ENCODE measurements at regions not wholly inside any gene's neighbourhood (a gene's known extent, or its start where the extent isn't known, plus 50 kb on each side); places are given as distances from the start of the nearest gene placed in this dataset.

GRCh38 chr16:86060381-86061317 lies 161.7 kb downstream of the IRF8 start:
- dilution Hi-C loops (cut with MboI; ENCODE audit: extremely low pct_ligation_motif_present, low sequenced_read_pairs): no loop called here
- Histone ChIP-seq H3K27ac (ENCODE audit: insufficient read depth, low read depth, low read length) (no peak overlapping the region), H3K4me1 (ENCODE audit: control insufficient read depth, extremely low read depth, insufficient read depth, low read length) (no peaks in the 10 kb centered on the region), H3K27me3 (ENCODE audit: control insufficient read depth in 2 of 2, insufficient read depth in 2 of 2, low read length in 2 of 2) (peaks cover 0 to 7% of the 10 kb centered on the region in 2 experiments), H3K79me2 (ENCODE audit: control insufficient read depth, insufficient read depth, low read length) (no peaks in the 10 kb centered on the region), H3K4me3 (replicated peaks in 1 of 3; ENCODE audit: insufficient read depth in 1 of 3, low read depth in 1 of 3, low read length in 3 of 3) (no peak overlapping the region), H4K20me1 (replicated peaks; ENCODE audit: control insufficient read depth, extremely low read depth, insufficient read depth, low read length) (no peaks in the 10 kb centered on the region), H3K9me3 (replicated peaks; ENCODE audit: control insufficient read depth, insufficient read depth, low read length) (no peaks in the 10 kb centered on the region), H2AFZ (ENCODE audit: low read depth, low read length) (no peak overlapping the region), H3K9ac (replicated peaks; ENCODE audit: extremely low read depth, insufficient read depth, low read length) (no peak overlapping the region), H3K36me3 (ENCODE audit: control insufficient read depth in 2 of 2, extremely low read depth in 1 of 2, insufficient read depth in 2 of 2, low read length in 2 of 2) (no peaks in the 10 kb centered on the region), H3K4me2 (ENCODE audit: insufficient read depth, low read length) (no peak overlapping the region), H3K9me1 (replicated peaks; ENCODE audit: control insufficient read depth, extremely low read depth, insufficient read depth, low read length) (no peaks in the 10 kb centered on the region)
- ChIA-PET POLR2A (no interaction called here), CTCF (interaction anchor here (1.3 to 2.0 kb wide), 2 partner anchors 12 to 16 kb away, joined by 6 read pairs; no protein-coding TSS in a partner anchor)
- no peak for TF ChIP-seq POLR2AphosphoS5 (IDR thresholded peaks at IDR 0.05; ENCODE audit: insufficient read depth, low read depth, low read length)
- no peak for TF ChIP-seq MAX (IDR thresholded peaks at IDR 0.05; ENCODE audit: insufficient read depth, insufficient read length)
- TF ChIP-seq POLR2A (IDR thresholded peaks at IDR 0.05; ENCODE audit: low read depth, low read length): no peak
- no peak for TF ChIP-seq CTCF (IDR thresholded peaks at IDR 0.05; ENCODE audit: extremely low read depth in 1 of 2, insufficient read depth in 1 of 2, low read depth in 1 of 2, low read length in 2 of 2)
- no peak for TF ChIP-seq EZH2 (IDR thresholded peaks at IDR 0.05; ENCODE audit: borderline replicate concordance, low read depth, low read length, severe bottlenecking)
- no peak for TF ChIP-seq FOS (IDR thresholded peaks at IDR 0.05; ENCODE audit: borderline replicate concordance, insufficient read depth, low read length)
- TF ChIP-seq JUN (IDR thresholded peaks at IDR 0.05; ENCODE audit: borderline replicate concordance, insufficient read depth, insufficient read length, low read depth): no peak
- TF ChIP-seq GATA2 (IDR thresholded peaks at IDR 0.05; ENCODE audit: insufficient read depth, insufficient read length, low read depth, low read length): no peak
- no peak for TF ChIP-seq MYC (IDR thresholded peaks at IDR 0.05; ENCODE audit: low read depth, low read length)
- intact Hi-C loops (cut with micrococcal nuclease): no loop called here
- BruUV-seq (replicated peaks): no TSS peak
- DNase-seq (ENCODE audit: low read depth, low spot score) (no peak), FAIRE-seq (no peak)

Measured in endothelial cell of umbilical vein (primary cell).